ENCODE measurements at regions not wholly inside any gene's neighbourhood (a gene's known extent, or its start where the extent isn't known, plus 50 kb on each side); places are given as distances from the start of the nearest gene placed in this dataset.

DNA sequence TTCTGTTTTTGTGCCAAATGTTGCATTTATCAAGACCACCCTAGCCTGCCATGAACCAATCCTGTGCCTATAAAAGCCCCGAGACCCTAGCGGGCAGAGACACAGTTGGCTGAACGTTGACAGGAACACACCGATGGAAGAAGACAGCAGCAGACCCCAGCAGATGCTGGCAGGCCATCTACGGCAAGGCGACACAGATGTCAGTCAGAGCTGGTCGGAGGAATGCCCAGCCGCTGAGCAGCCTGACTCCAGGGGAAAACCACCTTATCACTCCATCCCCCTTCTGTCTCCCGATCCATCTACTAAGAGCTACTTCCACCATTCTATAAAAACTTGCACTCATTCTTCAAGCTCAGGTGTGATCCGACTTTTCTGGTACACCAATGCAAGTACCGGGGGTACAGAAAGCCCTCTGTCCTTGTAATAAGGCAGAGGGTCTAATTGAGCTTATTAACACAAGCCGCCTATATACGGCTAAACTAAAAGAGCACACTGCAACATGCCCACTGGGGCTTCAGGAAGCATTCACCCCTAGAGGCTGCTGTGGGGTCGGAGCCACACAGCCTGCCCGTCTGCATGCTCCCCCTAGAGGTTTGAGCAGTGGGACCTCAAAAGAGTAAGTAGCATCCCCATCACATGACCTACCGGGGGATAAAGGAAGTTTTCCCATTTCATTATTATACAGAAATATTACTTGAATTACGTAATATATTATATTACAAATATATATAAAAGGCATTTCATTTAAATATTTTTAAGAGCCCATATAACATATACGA, 1156.3 kb upstream of the B3GALT2 start:
- H3K27ac ChIP-seq (ENCODE audit: low read depth, low read length) = no peak overlapping the region
- no peak overlapping the region for H3K4me3 ChIP-seq (ENCODE audit: low read length)
- H3K36me3 ChIP-seq (ENCODE audit: control insufficient read depth, insufficient read depth, low read length) = no peaks in the 10 kb centered on the region
- H3K4me1 ChIP-seq (ENCODE audit: control insufficient read depth, insufficient read depth, low read length) = no peaks in the 10 kb centered on the region
- no peaks in the 10 kb centered on the region for H3K27me3 ChIP-seq (ENCODE audit: control insufficient read depth, insufficient read depth, low read length)
- no peak overlapping the region for H3K9ac ChIP-seq (ENCODE audit: low read length)

DNA sequence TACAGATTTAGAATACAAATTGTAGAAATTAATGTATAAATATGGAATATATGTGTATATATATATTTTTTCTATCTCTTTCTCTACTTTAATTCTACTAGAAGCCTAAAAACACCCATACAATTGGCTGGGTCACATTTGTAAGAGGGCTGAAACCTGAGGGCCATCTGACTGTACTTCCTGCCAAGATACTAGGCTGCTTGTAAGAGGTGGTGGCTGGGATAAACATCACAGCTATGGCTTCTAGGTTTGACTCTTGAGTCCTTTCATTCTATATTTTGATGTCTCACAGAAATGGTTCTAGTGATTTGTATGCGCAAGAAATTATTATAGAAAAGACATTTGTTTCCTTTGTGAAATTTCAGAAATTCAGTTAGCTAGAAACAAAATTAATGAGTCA, 1155.2 kb upstream of the B3GALT2 start:
- H3K36me3 ChIP-seq (ENCODE audit: control insufficient read depth, insufficient read depth, low read length) = no peaks in the 10 kb centered on the region
- no peaks in the 10 kb centered on the region for H3K4me1 ChIP-seq (ENCODE audit: control insufficient read depth, insufficient read depth, low read length)
- H3K27me3 ChIP-seq (ENCODE audit: control insufficient read depth, insufficient read depth, low read length) = no peaks in the 10 kb centered on the region
- no peak overlapping the region for H3K9ac ChIP-seq (ENCODE audit: low read length)
- no peak overlapping the region for H3K4me3 ChIP-seq (ENCODE audit: low read length)
- H3K27ac ChIP-seq (ENCODE audit: low read depth, low read length) = no peak overlapping the region

DNA sequence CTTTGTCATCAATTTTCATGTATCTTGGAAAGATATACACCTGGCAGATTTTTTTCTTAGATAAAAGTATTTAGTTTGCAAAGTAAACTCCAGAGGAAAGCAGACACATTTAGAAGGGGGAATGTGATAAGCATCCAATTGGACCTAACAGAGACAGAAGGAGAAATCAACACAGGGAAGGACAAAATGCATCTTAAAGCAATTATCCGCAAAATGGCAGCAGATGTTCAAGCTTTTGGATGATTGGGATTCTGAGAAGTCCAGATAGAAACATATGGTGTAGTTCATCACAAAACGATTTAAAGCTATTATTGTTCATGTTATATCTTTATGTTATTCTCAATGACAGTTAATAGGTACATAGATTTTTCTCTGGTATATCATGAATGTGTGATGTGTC, 1153.1 kb upstream of the B3GALT2 start:
- H3K4me3 ChIP-seq (ENCODE audit: low read length) = no peak overlapping the region
- no peaks in the 10 kb centered on the region for H3K36me3 ChIP-seq (ENCODE audit: control insufficient read depth, insufficient read depth, low read length)
- H3K4me1 ChIP-seq (ENCODE audit: control insufficient read depth, insufficient read depth, low read length) = no peaks in the 10 kb centered on the region
- H3K27ac ChIP-seq (ENCODE audit: low read depth, low read length) = no peak overlapping the region
- no peak overlapping the region for H3K9ac ChIP-seq (ENCODE audit: low read length)
- H3K27me3 ChIP-seq (ENCODE audit: control insufficient read depth, insufficient read depth, low read length) = no peaks in the 10 kb centered on the region

DNA sequence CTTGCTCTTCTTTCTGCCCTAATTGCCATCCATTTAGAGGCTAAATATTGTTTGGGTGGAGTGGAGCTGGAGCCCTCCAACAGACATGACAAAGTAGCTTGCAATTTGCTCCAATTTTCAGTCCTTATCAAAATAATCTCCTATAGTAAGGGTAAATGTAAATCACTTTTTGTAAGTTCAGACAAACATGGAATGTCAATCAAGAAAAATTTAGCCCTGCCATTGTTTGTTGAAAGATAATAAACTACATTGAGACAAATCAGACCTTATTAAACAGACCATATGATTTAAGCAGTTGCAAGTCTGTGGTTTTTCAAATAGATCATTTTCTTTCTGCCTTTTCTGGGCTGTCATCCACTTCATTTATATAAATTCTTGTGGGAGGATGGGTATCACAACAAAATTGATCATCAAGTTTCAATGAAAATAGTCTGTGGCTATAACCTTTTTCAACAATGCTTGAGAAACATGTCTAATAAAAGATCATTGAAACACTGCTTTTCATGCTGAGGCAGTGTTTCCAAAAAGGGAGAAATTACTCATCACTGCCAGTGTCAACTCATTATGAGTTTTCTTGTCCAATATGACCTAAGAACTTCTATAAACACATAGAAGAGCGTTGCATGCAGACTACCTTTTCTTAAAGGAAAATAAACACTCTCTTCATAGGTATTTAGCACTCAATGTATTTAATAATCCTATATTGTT, 1152.0 kb upstream of the B3GALT2 start:
- no peak overlapping the region for H3K9ac ChIP-seq (ENCODE audit: low read length)
- H3K36me3 ChIP-seq (ENCODE audit: control insufficient read depth, insufficient read depth, low read length) = no peaks in the 10 kb centered on the region
- no peak overlapping the region for H3K27ac ChIP-seq (ENCODE audit: low read depth, low read length)
- H3K27me3 ChIP-seq (ENCODE audit: control insufficient read depth, insufficient read depth, low read length) = no peaks in the 10 kb centered on the region
- H3K4me3 ChIP-seq (ENCODE audit: low read length) = no peak overlapping the region
- H3K4me1 ChIP-seq (ENCODE audit: control insufficient read depth, insufficient read depth, low read length) = no peaks in the 10 kb centered on the region

DNA sequence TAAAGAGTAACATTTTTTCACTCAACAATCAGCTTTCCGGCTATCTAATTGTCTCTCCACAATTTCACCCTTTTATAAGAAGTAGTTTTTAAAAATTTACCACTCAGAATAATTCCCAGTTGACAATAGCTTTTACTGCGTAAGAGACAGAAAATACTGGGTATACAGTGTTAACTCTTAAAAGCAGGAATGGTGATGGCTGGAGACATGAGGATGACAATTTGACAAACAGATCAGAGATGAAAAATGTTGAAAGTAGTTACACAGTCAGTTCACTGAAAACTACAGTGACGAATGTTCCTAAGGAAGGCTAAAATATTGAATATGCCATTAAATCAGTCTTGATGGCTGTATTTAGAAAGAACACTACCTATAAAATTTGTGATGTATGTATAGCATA, 1146.8 kb upstream of the B3GALT2 start:
- Histone ChIP-seq H3K27me3 (ENCODE audit: control insufficient read depth, insufficient read depth, low read length) (no peaks in the 10 kb centered on the region), H3K27ac (ENCODE audit: low read depth, low read length) (no peak overlapping the region), H3K9ac (ENCODE audit: low read length) (no peak overlapping the region), H3K4me3 (ENCODE audit: low read length) (no peak overlapping the region), H3K36me3 (ENCODE audit: control insufficient read depth, insufficient read depth, low read length) (no peaks in the 10 kb centered on the region), H3K4me1 (ENCODE audit: control insufficient read depth, insufficient read depth, low read length) (no peaks in the 10 kb centered on the region)

DNA sequence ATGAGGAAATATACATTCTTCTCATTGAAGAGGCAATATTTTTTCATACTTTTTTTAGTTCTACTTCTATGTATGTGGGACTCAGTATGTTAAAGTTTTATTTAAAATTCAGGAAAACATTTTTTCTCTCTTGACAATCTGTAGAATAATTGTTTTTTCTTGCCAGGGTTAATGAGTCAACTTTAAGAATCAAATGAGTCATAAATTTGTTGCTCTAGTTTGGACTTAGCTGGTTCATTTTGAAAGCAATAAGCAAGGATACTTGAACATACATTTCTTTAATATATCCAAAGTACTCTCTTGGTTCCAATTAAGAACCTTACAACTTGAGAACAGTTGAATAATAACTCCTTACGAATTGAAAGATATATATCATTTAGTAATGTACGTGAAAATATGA, 1145.3 kb upstream of the B3GALT2 start:
- H3K27me3 ChIP-seq (ENCODE audit: control insufficient read depth, insufficient read depth, low read length) = no peaks in the 10 kb centered on the region
- no peak overlapping the region for H3K9ac ChIP-seq (ENCODE audit: low read length)
- no peak overlapping the region for H3K4me3 ChIP-seq (ENCODE audit: low read length)
- H3K36me3 ChIP-seq (ENCODE audit: control insufficient read depth, insufficient read depth, low read length) = no peaks in the 10 kb centered on the region
- H3K4me1 ChIP-seq (ENCODE audit: control insufficient read depth, insufficient read depth, low read length) = no peaks in the 10 kb centered on the region
- no peak overlapping the region for H3K27ac ChIP-seq (ENCODE audit: low read depth, low read length)

DNA sequence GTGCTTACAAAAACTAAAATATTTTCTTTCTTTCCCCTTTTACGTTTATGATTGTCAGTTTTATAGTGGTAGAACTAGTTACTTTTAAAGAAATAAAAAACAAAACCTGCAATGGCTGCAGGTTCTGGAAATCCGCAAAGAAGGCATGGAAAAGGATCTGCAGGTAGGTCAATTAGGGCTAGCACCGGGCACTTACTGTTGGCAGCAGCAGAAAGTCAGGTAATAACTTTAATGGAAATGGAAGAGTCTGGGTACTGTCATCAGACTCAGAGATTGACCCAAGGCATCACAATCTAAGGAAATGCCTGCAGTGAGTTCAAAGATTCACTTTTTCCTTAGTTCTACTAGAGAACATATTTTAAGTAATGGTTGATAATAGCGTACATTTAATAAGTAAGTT, 1136.3 kb upstream of the B3GALT2 start:
- Histone ChIP-seq H3K27me3 (ENCODE audit: control insufficient read depth, insufficient read depth, low read length) (no peaks in the 10 kb centered on the region), H3K27ac (ENCODE audit: low read depth, low read length) (no peak overlapping the region), H3K36me3 (ENCODE audit: control insufficient read depth, insufficient read depth, low read length) (no peaks in the 10 kb centered on the region), H3K9ac (ENCODE audit: low read length) (no peak overlapping the region), H3K4me3 (ENCODE audit: low read length) (no peak overlapping the region), H3K4me1 (ENCODE audit: control insufficient read depth, insufficient read depth, low read length) (no peaks in the 10 kb centered on the region)

DNA sequence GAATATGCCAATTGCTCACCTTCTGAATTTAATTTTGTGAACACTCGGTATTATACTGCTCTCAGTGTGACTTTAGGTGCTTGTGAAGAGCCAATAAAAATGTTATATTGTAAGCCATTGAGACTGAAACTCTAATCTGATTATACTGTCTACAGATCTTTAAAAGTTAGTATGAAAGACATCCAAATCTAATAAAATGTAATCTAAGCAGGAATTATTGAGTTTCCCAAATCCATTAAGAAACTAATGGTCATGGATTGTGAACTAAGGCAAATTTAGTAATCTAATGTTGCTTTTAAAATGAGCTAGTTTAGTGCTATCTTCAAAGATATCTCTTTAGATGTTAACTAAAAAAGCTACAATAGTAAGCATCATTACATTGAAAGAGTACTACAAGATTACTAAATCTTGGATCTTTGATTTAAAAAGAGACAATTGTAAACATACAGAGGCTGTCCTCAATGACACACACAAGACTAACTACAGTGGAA, 1132.4 kb upstream of the B3GALT2 start:
- no peak overlapping the region for H3K9ac ChIP-seq (ENCODE audit: low read length)
- no peak overlapping the region for H3K27ac ChIP-seq (ENCODE audit: low read depth, low read length)
- H3K27me3 ChIP-seq (ENCODE audit: control insufficient read depth, insufficient read depth, low read length) = no peaks in the 10 kb centered on the region
- H3K36me3 ChIP-seq (ENCODE audit: control insufficient read depth, insufficient read depth, low read length) = no peaks in the 10 kb centered on the region
- no peak overlapping the region for H3K4me3 ChIP-seq (ENCODE audit: low read length)
- H3K4me1 ChIP-seq (ENCODE audit: control insufficient read depth, insufficient read depth, low read length) = no peaks in the 10 kb centered on the region

DNA sequence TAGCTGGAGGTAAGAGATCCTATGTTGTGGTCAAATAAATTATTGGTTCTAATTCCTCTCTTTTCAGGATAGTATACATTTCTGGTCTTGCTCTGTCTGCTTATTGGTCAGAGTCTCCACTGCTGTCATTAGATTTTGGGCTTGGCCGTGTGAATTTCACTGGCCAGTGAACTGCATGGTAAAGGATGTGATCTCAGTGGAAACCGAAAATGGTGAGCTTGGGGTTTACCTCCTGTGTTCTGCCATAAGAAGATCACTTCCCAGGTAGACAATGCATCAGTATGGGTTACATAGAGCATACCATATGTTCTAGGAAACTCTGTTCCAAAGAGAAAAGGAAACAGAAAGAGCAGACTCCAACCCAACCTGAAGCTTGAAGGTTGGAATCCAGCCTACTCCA, 1123.3 kb upstream of the B3GALT2 start:
- Histone ChIP-seq H3K27ac (ENCODE audit: low read depth, low read length) (no peak overlapping the region), H3K4me3 (ENCODE audit: low read length) (no peak overlapping the region), H3K36me3 (ENCODE audit: control insufficient read depth, insufficient read depth, low read length) (no peaks in the 10 kb centered on the region), H3K4me1 (ENCODE audit: control insufficient read depth, insufficient read depth, low read length) (no peaks in the 10 kb centered on the region), H3K27me3 (ENCODE audit: control insufficient read depth, insufficient read depth, low read length) (no peaks in the 10 kb centered on the region), H3K9ac (ENCODE audit: low read length) (no peak overlapping the region)

DNA sequence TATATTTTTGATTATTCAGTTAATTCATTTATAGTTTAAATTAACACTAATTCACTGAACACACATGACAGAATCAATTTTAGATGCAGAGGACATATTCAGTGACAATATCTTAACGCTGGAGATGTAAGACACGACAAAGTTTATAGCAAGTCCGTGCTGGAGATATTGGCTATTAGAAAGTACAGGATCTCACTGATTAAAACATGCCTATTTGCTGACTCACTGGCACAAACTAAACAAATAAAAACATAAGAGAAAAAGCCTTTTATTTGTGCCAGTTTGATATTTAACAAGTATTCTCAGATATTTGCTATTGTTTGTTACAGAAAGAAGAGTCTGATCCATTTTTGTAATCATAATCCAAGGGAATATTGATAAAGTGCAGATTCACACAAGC, 1122.9 kb upstream of the B3GALT2 start:
- H3K9ac ChIP-seq (ENCODE audit: low read length) = no peak overlapping the region
- H3K27ac ChIP-seq (ENCODE audit: low read depth, low read length) = no peak overlapping the region
- H3K4me3 ChIP-seq (ENCODE audit: low read length) = no peak overlapping the region
- no peaks in the 10 kb centered on the region for H3K27me3 ChIP-seq (ENCODE audit: control insufficient read depth, insufficient read depth, low read length)
- no peaks in the 10 kb centered on the region for H3K4me1 ChIP-seq (ENCODE audit: control insufficient read depth, insufficient read depth, low read length)
- no peaks in the 10 kb centered on the region for H3K36me3 ChIP-seq (ENCODE audit: control insufficient read depth, insufficient read depth, low read length)

DNA sequence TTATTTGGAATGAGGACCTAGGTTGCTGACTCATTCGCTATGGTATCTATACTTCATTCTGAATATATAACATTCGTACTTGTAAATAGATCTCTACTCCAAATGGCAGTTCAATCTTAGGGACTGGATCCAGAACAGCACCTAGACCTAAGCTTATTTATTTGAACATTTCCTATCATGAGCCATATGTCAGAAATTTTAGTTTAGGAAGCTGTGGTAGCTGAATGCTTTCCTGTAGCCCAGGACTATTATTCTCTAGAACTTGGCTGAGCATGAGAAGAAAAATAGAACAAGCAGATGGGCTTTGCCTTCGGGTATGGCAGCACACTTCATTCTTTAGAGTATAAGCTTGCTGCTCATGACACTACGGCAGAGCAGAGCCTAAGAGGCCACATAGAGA, 1114.4 kb upstream of the B3GALT2 start:
- no peaks in the 10 kb centered on the region for H3K36me3 ChIP-seq (ENCODE audit: control insufficient read depth, insufficient read depth, low read length)
- H3K4me3 ChIP-seq (ENCODE audit: low read length) = no peak overlapping the region
- no peaks in the 10 kb centered on the region for H3K4me1 ChIP-seq (ENCODE audit: control insufficient read depth, insufficient read depth, low read length)
- H3K27ac ChIP-seq (ENCODE audit: low read depth, low read length) = no peak overlapping the region
- H3K27me3 ChIP-seq (ENCODE audit: control insufficient read depth, insufficient read depth, low read length) = no peaks in the 10 kb centered on the region
- no peak overlapping the region for H3K9ac ChIP-seq (ENCODE audit: low read length)

DNA sequence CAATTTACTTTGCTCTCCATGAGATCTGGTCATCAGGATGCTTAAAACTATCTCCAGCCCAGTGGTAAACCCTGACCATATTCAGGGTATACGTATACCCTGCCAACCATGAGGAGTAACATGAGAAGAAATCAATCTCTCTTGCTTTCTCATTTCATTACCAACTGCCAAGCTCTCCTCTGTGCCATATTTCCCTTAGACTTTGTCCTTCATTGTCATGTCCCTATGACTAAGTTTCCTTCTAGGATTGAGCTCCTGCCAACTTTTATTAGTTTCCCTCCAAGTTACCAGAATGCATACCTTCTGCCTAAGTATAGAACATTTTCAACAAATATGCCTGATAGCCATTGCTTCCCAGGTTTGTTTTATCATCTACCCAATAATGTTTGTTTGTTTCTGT, 1113.9 kb upstream of the B3GALT2 start:
- H3K4me1 ChIP-seq (ENCODE audit: control insufficient read depth, insufficient read depth, low read length) = no peaks in the 10 kb centered on the region

More for the DNA sequence above, 1113.9 kb upstream of the B3GALT2 start:
- no peak overlapping the region for H3K27ac ChIP-seq (ENCODE audit: low read depth, low read length)
- H3K36me3 ChIP-seq (ENCODE audit: control insufficient read depth, insufficient read depth, low read length) = no peaks in the 10 kb centered on the region
- no peak overlapping the region for H3K4me3 ChIP-seq (ENCODE audit: low read length)
- no peaks in the 10 kb centered on the region for H3K27me3 ChIP-seq (ENCODE audit: control insufficient read depth, insufficient read depth, low read length)
- H3K9ac ChIP-seq (ENCODE audit: low read length) = no peak overlapping the region
